ENCODE measurements at regions not wholly inside any gene's neighbourhood (a gene's known extent, or its start where the extent isn't known, plus 50 kb on each side); places are given as distances from the start of the nearest gene placed in this dataset.

- ChIA-PET POLR2A (ENCODE audit: unreplicated experiment) (no interaction called here), CTCF (no interaction called here)
- Histone ChIP-seq H3K9me2 (replicated peaks; ENCODE audit: low read length) (no peaks in the 10 kb centered on the region), H3K4me2 (ENCODE audit: low read length) (no peak overlapping the region), H3K4me1 (ENCODE audit: insufficient read depth, low read length) (no peaks in the 10 kb centered on the region), H3K9me3 (ENCODE audit: low read length) (no peaks in the 10 kb centered on the region), H4K20me1 (ENCODE audit: low read length) (no peaks in the 10 kb centered on the region), H3K36me3 (ENCODE audit: low read depth, low read length) (no peaks in the 10 kb centered on the region), H3K27ac (ENCODE audit: low read length) (no peak overlapping the region), H3K9ac (ENCODE audit: low read length) (no peak overlapping the region), H2AFZ (ENCODE audit: low read length) (no peak overlapping the region), H3F3A (ENCODE audit: low read length, unreplicated experiment) (no peaks in the 10 kb centered on the region), H3K79me2 (ENCODE audit: low read length) (no peaks in the 10 kb centered on the region), H3K27me3 (ENCODE audit: low read length) (no peaks in the 10 kb centered on the region), H3K4me3 (ENCODE audit: low read length) (no peak overlapping the region)
- DNase-seq (no peak), ATAC-seq (no peak)
- BruUV-seq (replicated peaks) = no TSS peak
- no peak for TF ChIP-seq EZH2phosphoT487 (IDR thresholded peaks at IDR 0.05; ENCODE audit: borderline replicate concordance, low read length)
- no peak for TF ChIP-seq EZH2 (IDR thresholded peaks at IDR 0.05; ENCODE audit: low read length, unreplicated experiment)
- TF ChIP-seq CTCF (conservative IDR thresholded peaks at IDR 0.05; ENCODE audit: low read depth, low read length) = no peak
- intact Hi-C loops (cut with micrococcal nuclease) = no loop called here
Observed at GRCh38 chr4:115629270-115629669, 515.9 kb upstream of the NDST4 start.

- intact Hi-C loops (cut with micrococcal nuclease) = no loop called here
- H3F3A ChIP-seq (ENCODE audit: low read length, unreplicated experiment) = no peaks in the 10 kb centered on the region
- no peak overlapping the region for H2AFZ ChIP-seq (ENCODE audit: low read length)
- no peaks in the 10 kb centered on the region for H3K27me3 ChIP-seq (ENCODE audit: low read length)
- H3K27ac ChIP-seq (ENCODE audit: low read length) = peak overlapping the region; percentile 30
- no peak overlapping the region for H3K4me3 ChIP-seq (ENCODE audit: low read length)
- H3K36me3 ChIP-seq (ENCODE audit: low read depth, low read length) = no peaks in the 10 kb centered on the region
- no peaks in the 10 kb centered on the region for H3K9me3 ChIP-seq (ENCODE audit: low read length)
- H3K4me2 ChIP-seq (ENCODE audit: low read length) = peak overlapping the region; percentile 37; the same call in 1 of the 2 replicates
- no TSS peak for BruUV-seq (replicated peaks)
- H3K9me2 ChIP-seq (replicated peaks; ENCODE audit: low read length) = no peaks in the 10 kb centered on the region
- no peaks in the 10 kb centered on the region for H4K20me1 ChIP-seq (ENCODE audit: low read length)
- H3K4me1 ChIP-seq (ENCODE audit: insufficient read depth, low read length) = peaks cover 8% of the 10 kb centered on the region; the same call in 1 of the 2 replicates
- no peaks in the 10 kb centered on the region for H3K79me2 ChIP-seq (ENCODE audit: low read length)
- peak; percentile 96 for ATAC-seq
- H3K9ac ChIP-seq (ENCODE audit: low read length) = no peak overlapping the region
- no peak for TF ChIP-seq CTCF (conservative IDR thresholded peaks at IDR 0.05; ENCODE audit: low read depth, low read length)
- POLR2A ChIA-PET (ENCODE audit: unreplicated experiment) = no interaction called here
- DNase-seq = peak; percentile 65
- CTCF ChIA-PET = no interaction called here
Observed at GRCh38 chr4:115609631-115610030, 496.2 kb upstream of the NDST4 start.

GRCh38 chr4:115607311-115607710, 493.9 kb upstream of the NDST4 start:
- H3K27ac ChIP-seq (ENCODE audit: low read length) = no peak overlapping the region
- intact Hi-C loops (cut with micrococcal nuclease) = no loop called here
- ChIA-PET CTCF (no interaction called here), POLR2A (ENCODE audit: unreplicated experiment) (no interaction called here)
- no peaks in the 10 kb centered on the region for H3K9me2 ChIP-seq (replicated peaks; ENCODE audit: low read length)
- no peaks in the 10 kb centered on the region for H3K9me3 ChIP-seq (ENCODE audit: low read length)
- BruUV-seq (replicated peaks) = no TSS peak
- DNase-seq (no peak), ATAC-seq (no peak)
- peaks cover 8% of the 10 kb centered on the region; the same call in 1 of the 2 replicates for H3K4me1 ChIP-seq (ENCODE audit: insufficient read depth, low read length)
- H3K4me2 ChIP-seq (ENCODE audit: low read length) = no peak overlapping the region
- H2AFZ ChIP-seq (ENCODE audit: low read length) = no peak overlapping the region
- no peaks in the 10 kb centered on the region for H3F3A ChIP-seq (ENCODE audit: low read length, unreplicated experiment)
- no peak overlapping the region for H3K9ac ChIP-seq (ENCODE audit: low read length)
- no peaks in the 10 kb centered on the region for H4K20me1 ChIP-seq (ENCODE audit: low read length)
- no peaks in the 10 kb centered on the region for H3K79me2 ChIP-seq (ENCODE audit: low read length)
- H3K36me3 ChIP-seq (ENCODE audit: low read depth, low read length) = no peaks in the 10 kb centered on the region
- H3K27me3 ChIP-seq (ENCODE audit: low read length) = no peaks in the 10 kb centered on the region
- no peak for TF ChIP-seq EZH2 (IDR thresholded peaks at IDR 0.05; ENCODE audit: low read length, unreplicated experiment)
- no peak for TF ChIP-seq EZH2phosphoT487 (IDR thresholded peaks at IDR 0.05; ENCODE audit: borderline replicate concordance, low read length)
- TF ChIP-seq CTCF (conservative IDR thresholded peaks at IDR 0.05; ENCODE audit: low read depth, low read length) = no peak
- H3K4me3 ChIP-seq (ENCODE audit: low read length) = no peak overlapping the region

Measured in PC-3 (cell line).